SJSA1 (cell line): ENCODE measurements at regions not wholly inside any gene's neighbourhood (a gene's known extent, or its start where the extent isn't known, plus 50 kb on each side); places are given as distances from the start of the nearest gene placed in this dataset.
"Not testable (repeated sequence)": the region's sequence is repeated elsewhere in the genome, so short reads cannot be mapped to it uniquely, and the experiment has no call there.

Source experiments
- DNase-seq, 2 experiments: peaks; one replicate each; pipeline ENCODE4 v3.0.0-alpha.2; 2015 to 2020; ENCODE audit warnings: low spot score in 2 of 2, low read depth in 1 of 2
- H3K27ac ChIP-seq: fragments of 250-450 bp; sonication (Bioruptor Pico); 2 replicates; pipeline ENCODE4 v1.5.1; 2020; ENCODE audit warnings: mild to moderate bottlenecking, moderate library complexity
- H3K27me3 ChIP-seq: fragments of 250-450 bp; sonication (Bioruptor Pico); replicated peaks from 2 replicates; pipeline ENCODE4 v1.5.1; 2020; ENCODE audit warnings: mild to moderate bottlenecking, moderate library complexity
- H3K36me3 ChIP-seq: fragments of 250-450 bp; sonication (Bioruptor Pico); 2 replicates; pipeline ENCODE4 v1.5.1; 2020; ENCODE audit warnings: mild to moderate bottlenecking
- H3K4me1 ChIP-seq: fragments of 250-450 bp; sonication (Bioruptor Pico); replicated peaks from 2 replicates; pipeline ENCODE4 v1.6.1; 2021; ENCODE audit warnings: mild to moderate bottlenecking
- H3K4me3 ChIP-seq: fragments of 250-450 bp; sonication (Bioruptor Pico); 2 replicates; pipeline ENCODE4 v1.5.1; 2020; ENCODE audit warnings: mild to moderate bottlenecking
- H3K9me3 ChIP-seq: fragments of 250-450 bp; sonication (Bioruptor Pico); replicated peaks from 2 replicates; pipeline ENCODE4 v1.5.1; 2020; ENCODE audit warnings: mild to moderate bottlenecking

GRCh38 chr5:62221881-62222280 is 84.1 kb upstream of the KIF2A start:
- not testable (repeated sequence) for H3K27ac ChIP-seq, H3K4me1 ChIP-seq, H3K4me3 ChIP-seq, H3K36me3 ChIP-seq, DNase-seq, H3K9me3 ChIP-seq, H3K27me3 ChIP-seq

DNA sequence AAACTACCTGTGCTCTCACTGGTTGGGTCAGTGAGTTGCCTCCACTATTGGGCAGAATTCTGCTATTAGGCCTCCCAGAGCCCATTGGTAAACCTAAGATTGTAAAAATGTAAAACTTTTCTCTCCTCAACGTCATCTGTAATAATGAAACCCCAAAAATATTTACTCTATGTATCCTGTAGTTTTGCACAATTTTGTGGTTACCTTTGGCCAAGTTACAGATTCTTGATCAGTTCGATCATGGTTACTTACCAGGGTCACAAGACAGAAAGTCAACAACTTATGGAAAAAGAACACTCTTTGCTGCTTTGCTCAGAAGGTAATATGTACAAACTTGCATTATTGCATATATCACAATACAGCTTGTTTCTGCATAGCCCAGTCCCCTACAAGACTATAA is 83.7 kb upstream of the KIF2A start:
- not testable (repeated sequence) for H3K27me3 ChIP-seq, H3K4me1 ChIP-seq, H3K4me3 ChIP-seq, H3K9me3 ChIP-seq, H3K27ac ChIP-seq, DNase-seq, H3K36me3 ChIP-seq

DNA sequence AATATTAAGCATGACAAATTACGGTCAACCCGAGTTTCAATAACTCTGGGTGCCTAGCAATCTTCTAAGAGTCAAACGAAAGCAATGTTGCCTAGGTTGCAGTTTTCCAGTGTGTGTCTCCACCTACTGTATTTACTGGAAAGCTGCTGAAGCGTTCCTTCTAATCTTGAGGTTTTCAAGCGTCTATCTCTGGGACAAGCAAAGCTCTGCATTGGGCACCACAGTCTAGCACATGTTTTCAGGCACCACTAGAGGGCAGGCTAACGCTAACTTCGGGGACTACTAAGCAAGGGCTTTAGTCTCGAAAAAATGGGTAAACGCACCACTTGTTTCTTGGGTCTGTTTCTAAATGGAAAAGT is 82.7 kb upstream of the KIF2A start:
- not testable (repeated sequence) for H3K27me3 ChIP-seq, H3K36me3 ChIP-seq, H3K4me3 ChIP-seq, H3K27ac ChIP-seq, H3K4me1 ChIP-seq, H3K9me3 ChIP-seq
- DNase-seq, result peak in 1 of 2 experiments; percentile 67

DNA sequence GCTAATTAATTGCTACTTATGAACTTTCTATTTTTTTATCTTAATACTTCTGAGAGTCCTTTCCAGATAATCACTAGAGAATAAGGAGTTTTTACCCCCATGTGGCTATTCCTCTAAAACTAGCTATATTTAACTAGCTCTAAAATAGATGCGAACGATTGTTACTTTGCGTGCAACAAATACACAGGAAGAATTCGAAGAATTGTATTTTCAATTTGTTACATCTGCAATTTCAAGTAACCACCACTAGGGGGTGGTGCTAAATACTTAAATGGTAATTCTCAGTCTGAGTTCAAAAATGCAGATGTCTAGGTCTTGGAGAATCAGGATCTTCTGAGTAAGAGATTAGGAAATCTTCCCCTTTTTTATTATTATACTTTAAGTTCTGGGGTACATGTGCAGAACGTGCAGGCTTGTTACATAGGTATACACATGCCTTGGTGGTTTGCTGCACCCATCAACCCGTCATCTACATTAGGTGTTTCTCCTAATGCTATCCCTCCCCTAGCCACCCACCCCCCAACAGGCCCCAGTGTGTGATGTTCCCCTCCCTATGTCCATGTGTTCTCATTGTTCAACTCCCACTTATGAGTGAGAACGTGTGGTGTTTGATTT is 80.9 kb upstream of the KIF2A start:
- H3K27me3 ChIP-seq, H3K4me1 ChIP-seq, H3K36me3 ChIP-seq, H3K27ac ChIP-seq, H3K4me3 ChIP-seq, DNase-seq, H3K9me3 ChIP-seq: not testable (repeated sequence)

DNA sequence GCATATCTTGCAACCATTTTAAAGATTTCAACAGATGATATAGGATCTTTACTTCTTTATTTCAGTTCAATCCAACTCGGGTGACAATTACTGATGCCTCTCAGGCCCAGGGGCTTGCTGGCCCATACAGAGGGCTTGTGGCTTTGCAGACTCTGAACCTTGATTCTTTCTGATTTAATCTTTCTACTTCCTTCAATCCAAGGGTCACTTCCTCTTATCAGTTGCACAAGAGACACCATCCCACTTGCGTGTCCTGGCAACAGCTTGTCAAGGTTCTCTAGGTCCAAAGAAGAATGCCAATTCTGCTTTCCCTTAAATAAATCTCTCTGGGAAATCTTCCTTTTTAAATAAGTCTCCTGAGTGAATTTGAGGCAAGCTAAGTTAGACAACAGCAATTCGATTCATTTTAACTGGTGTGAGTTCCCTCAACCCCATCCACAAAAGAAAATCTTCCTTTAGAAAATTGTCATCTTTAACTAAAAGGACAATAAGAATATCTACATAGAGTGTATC is 75.1 kb upstream of the KIF2A start:
- not testable (repeated sequence) for H3K4me1 ChIP-seq, H3K27me3 ChIP-seq

GRCh38 chr5:62231576-62231975 is 74.4 kb upstream of the KIF2A start:
- Histone ChIP-seq H3K9me3 (no peaks in the 10 kb centered on the region), H3K4me1 (no peaks in the 10 kb centered on the region), H3K27me3 (no peaks in the 10 kb centered on the region), H3K36me3 (no peaks in the 10 kb centered on the region), H3K4me3 (no peak overlapping the region), H3K27ac (no peak overlapping the region)
- DNase-seq, result no peak

More for the DNA sequence above, 75.1 kb upstream of the KIF2A start:
- H3K9me3 ChIP-seq, DNase-seq, H3K4me3 ChIP-seq, H3K36me3 ChIP-seq, H3K27ac ChIP-seq: not testable (repeated sequence)

- H3K4me3 ChIP-seq, result not testable (repeated sequence)
Observed at GRCh38 chr5:62232218-62232617, 73.8 kb upstream of the KIF2A start.

DNA sequence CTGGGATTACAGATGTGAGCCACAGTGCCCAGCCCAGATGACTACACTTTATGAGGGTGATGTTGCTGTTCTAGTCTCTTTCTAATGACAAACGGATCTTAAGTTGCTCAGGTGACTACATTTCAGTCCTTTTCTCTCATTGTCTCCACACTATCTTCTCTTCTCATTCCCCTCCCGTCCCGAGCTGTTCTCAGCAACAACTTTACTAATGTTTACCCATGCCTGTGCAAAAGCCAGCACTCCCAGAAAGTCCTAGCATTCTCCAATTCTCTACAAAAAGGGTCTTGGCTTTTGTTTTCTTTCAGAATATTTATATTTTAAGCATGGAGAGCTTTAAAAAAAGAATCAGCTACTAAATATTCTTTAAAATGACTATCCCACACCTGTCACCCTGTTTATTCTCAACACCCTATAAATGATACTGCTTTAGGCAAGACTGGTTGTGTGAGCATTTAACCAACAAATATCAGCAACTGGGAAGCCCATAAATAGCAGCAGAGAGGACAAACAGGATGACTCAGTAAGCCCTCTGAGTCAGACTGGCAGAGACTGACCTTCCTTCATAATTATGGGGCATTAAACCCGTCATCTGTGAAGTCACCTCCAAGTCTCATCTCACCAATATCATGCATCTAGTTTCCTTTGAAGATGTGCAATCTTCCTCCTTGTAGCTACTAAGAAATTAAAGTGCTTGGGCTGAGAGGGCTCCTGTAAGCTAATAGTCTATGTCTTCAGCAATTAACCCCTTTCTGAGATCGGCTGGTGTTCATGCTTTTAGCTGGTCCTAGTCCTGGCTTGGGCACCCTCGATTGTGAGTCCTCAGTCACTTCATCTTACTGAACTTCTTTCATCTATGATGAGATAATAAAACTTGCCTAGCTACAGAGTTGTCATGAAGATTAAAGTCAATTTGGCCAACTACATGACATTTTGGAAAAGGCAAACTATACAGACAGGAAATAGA is 72.6 kb upstream of the KIF2A start:
- H3K27ac ChIP-seq, H3K4me3 ChIP-seq, H3K9me3 ChIP-seq, H3K4me1 ChIP-seq, H3K36me3 ChIP-seq, DNase-seq, H3K27me3 ChIP-seq: not testable (repeated sequence)

More at GRCh38 chr5:62232218-62232617, 73.8 kb upstream of the KIF2A start:
- H3K9me3 ChIP-seq, H3K36me3 ChIP-seq, H3K27me3 ChIP-seq, H3K4me1 ChIP-seq, H3K27ac ChIP-seq, DNase-seq: not testable (repeated sequence)

- not testable (repeated sequence) for H3K4me3 ChIP-seq, H3K4me1 ChIP-seq, DNase-seq, H3K36me3 ChIP-seq, H3K9me3 ChIP-seq, H3K27me3 ChIP-seq, H3K27ac ChIP-seq
Observed at GRCh38 chr5:62236593-62236992, 69.4 kb upstream of the KIF2A start.

DNA sequence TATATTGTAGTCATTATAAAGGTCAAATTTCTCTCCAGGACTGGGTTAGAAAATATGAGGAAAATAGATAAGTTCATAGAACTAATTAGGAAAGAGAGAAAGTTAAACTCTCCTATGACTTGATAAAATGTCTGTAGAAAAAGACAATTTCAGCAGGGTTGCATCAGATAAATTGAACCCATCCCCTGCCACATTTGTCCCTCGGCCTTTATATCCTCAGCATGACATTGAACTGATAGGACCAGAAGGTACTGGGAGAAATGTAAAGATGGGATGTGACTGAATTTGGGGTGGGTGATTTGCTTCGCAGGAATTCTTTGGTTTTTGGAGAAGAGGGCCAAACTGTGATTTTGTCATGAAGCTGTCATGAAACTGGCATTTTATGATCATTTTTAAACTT is 68.1 kb upstream of the KIF2A start:
- not testable (repeated sequence) for H3K27ac ChIP-seq, DNase-seq, H3K27me3 ChIP-seq, H3K4me3 ChIP-seq, H3K4me1 ChIP-seq, H3K9me3 ChIP-seq, H3K36me3 ChIP-seq

DNA sequence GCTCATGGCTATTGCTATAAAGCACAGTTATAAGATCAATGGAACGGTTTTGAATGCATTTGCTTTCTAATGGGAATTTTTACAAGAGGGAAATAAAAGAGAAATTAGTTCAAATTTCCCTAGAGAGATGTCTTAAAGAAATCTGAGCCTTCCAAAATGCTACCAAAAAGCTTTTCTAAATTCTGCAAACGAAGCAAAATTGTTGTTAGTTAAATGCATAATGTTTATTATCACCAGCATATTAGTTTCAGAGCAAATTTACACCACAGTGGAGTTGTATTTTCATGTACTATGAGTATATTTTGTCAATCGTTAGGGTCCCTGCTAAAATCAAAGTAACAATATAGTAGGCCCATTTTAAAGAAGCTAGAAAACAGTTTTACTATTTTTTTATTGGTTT is 67.4 kb upstream of the KIF2A start:
- not testable (repeated sequence) for DNase-seq, H3K27me3 ChIP-seq, H3K27ac ChIP-seq, H3K36me3 ChIP-seq, H3K9me3 ChIP-seq, H3K4me3 ChIP-seq, H3K4me1 ChIP-seq

GRCh38 chr5:62240494-62240893 is 65.5 kb upstream of the KIF2A start:
- not testable (repeated sequence) for H3K4me1 ChIP-seq, H3K4me3 ChIP-seq, H3K27me3 ChIP-seq, H3K9me3 ChIP-seq, H3K36me3 ChIP-seq, DNase-seq, H3K27ac ChIP-seq

GRCh38 chr5:62242000-62242399 is 64.0 kb upstream of the KIF2A start:
- H3K4me3 ChIP-seq, H3K27ac ChIP-seq, H3K27me3 ChIP-seq, H3K36me3 ChIP-seq, H3K9me3 ChIP-seq, H3K4me1 ChIP-seq, DNase-seq: not testable (repeated sequence)

- not testable (repeated sequence) for H3K27ac ChIP-seq, H3K4me3 ChIP-seq, H3K4me1 ChIP-seq, H3K27me3 ChIP-seq, DNase-seq, H3K36me3 ChIP-seq, H3K9me3 ChIP-seq
Observed at GRCh38 chr5:62243046-62243445, 63.0 kb upstream of the KIF2A start.
